K562 (cell line): ENCODE measurements at regions not wholly inside any gene's neighbourhood (a gene's known extent, or its start where the extent isn't known, plus 50 kb on each side); places are given as distances from the start of the nearest gene placed in this dataset.

Experiments
- ATAC-seq: fragments of 200-7000 bp; cut with Tn5 transposase; 3 replicates; pipeline ENCODE4 v1.9.1; 2020; ENCODE audit warnings: moderate library complexity
- BruUV-seq: library from RNA; stranded (reverse); fragments of 400-500 nt; replicated peaks from 2 replicates; lab custom pipeline; 2021; lab: Mats Ljungman, UMichigan
- CTCF ChIA-PET: fragments of 300-600 bp; formaldehyde crosslinking; extraction: SDS; loops from one replicate; lab custom pipeline; 2021; ENCODE audit warnings: low intra/inter-chr PET ratio; lab: Yijun Ruan, JAX
- POLR2A ChIA-PET: fragments of 300-600, 350-650 bp; sonication (Branson Sonifier 250); formaldehyde crosslinking; extraction: SDS; loops from one replicate; lab custom pipeline; 2021; ENCODE audit warnings: antibody characterized with exemption, inconsistent platforms; lab: Yijun Ruan, JAX
- DNase-seq, 4 experiments: peaks; one replicate each; pipeline versions ENCODE4 v3.0.0 to v3.0.0-alpha.2; 2011 to 2018; ENCODE audit warnings: low spot score in 3 of 4, mixed read lengths in 3 of 4; ENCODE audit errors: extremely low read depth in 1 of 4
- FAIRE-seq: peaks from 2 replicates; lab custom pipeline; 2011; peaks lifted over from hg19 to GRCh38; lab: Jason Lieb, UNC
- H2AFZ ChIP-seq: 2 replicates; pipeline ENCODE4 v1.6.0; 2011; ENCODE audit warnings: low read depth, low read length, control low read depth, inconsistent platforms
- H3K27ac ChIP-seq: fragments of 200-600 bp; 3 replicates; pipeline ENCODE4 v1.8.0; 2011; ENCODE audit warnings: low read depth, mild to moderate bottlenecking, control low read depth, inconsistent platforms, low read length, moderate library complexity, mixed read lengths; ENCODE audit errors: extremely low read depth
- H3K27me3 ChIP-seq, 2 experiments: fragments of 300-600 bp in 1 of 2; 2 replicates in 1 of 2; 3 replicates in 1 of 2; pipeline versions ENCODE4 v1.6.0 to v1.8.0; 2011; ENCODE audit warnings: inconsistent platforms in 2 of 2, low read length in 2 of 2, mild to moderate bottlenecking in 1 of 2, mixed read lengths in 1 of 2, moderate library complexity in 1 of 2; ENCODE audit not compliant: control insufficient read depth in 2 of 2, insufficient read depth in 2 of 2
- H3K36me3 ChIP-seq: fragments of 300-600 bp; 3 replicates; pipeline ENCODE4 v1.8.0; 2011; ENCODE audit warnings: mild to moderate bottlenecking, low read length, inconsistent platforms; ENCODE audit not compliant: control insufficient read depth, insufficient read depth
- H3K4me1 ChIP-seq, 2 experiments: fragments of 200-600 bp in 1 of 2; replicated peaks in 1 of 2; 2 replicates in 1 of 2; 3 replicates in 1 of 2; pipeline versions ENCODE4 v1.5.1 to v1.8.0; 2011; ENCODE audit warnings: inconsistent platforms in 2 of 2, low read length in 2 of 2, mild to moderate bottlenecking in 1 of 2, mixed read lengths in 1 of 2, moderate library complexity in 1 of 2; ENCODE audit not compliant: control insufficient read depth in 2 of 2, insufficient read depth in 2 of 2
- H3K4me2 ChIP-seq: 2 replicates; pipeline ENCODE4 v1.6.1; 2011; ENCODE audit warnings: low read length, control low read depth, inconsistent platforms, mixed read lengths; ENCODE audit not compliant: insufficient read depth
- H3K4me3 ChIP-seq: fragments of 200-600 bp; sonication (generic), shearing (Covaris generic); 2 replicates; pipeline ENCODE4 v1.5.1; 2016; ENCODE audit warnings: control low read depth, inconsistent platforms
- H3K79me2 ChIP-seq: fragments of 200-600 bp; 3 replicates; pipeline ENCODE4 v1.8.0; 2011; ENCODE audit warnings: low read length, inconsistent platforms; ENCODE audit not compliant: control insufficient read depth, insufficient read depth
- H3K9ac ChIP-seq, 2 experiments: 2 replicates each; pipeline versions ENCODE4 v1.6.0 to v1.6.1; 2011; ENCODE audit warnings: low read depth in 2 of 2, low read length in 2 of 2, control low read depth in 1 of 2, inconsistent platforms in 1 of 2, mild to moderate bottlenecking in 1 of 2, mixed read lengths in 1 of 2; ENCODE audit not compliant: insufficient read depth in 1 of 2
- H3K9me1 ChIP-seq: one replicate; pipeline ENCODE4 v1.6.0; 2011; ENCODE audit warnings: inconsistent platforms, mild to moderate bottlenecking, low read length, moderate library complexity; ENCODE audit not compliant: control insufficient read depth, insufficient read depth
- H3K9me3 ChIP-seq: replicated peaks from 2 replicates; pipeline ENCODE4 v1.5.1; 2011; ENCODE audit warnings: low read depth, low read length, inconsistent platforms; ENCODE audit not compliant: control insufficient read depth, insufficient read depth
- H4K20me1 ChIP-seq: replicated peaks from 2 replicates; pipeline ENCODE4 v1.6.1; 2011; ENCODE audit warnings: low read length, inconsistent platforms, mixed read lengths; ENCODE audit not compliant: control insufficient read depth, insufficient read depth
- ELF2 ChIP-seq: fragments of 250-450 bp; sonication (Bioruptor Pico); IDR thresholded peaks from 2 replicates; pipeline ENCODE4 v1.5.0; 2021; ENCODE audit warnings: mild to moderate bottlenecking
- NFYB ChIP-seq: IDR thresholded peaks from 2 replicates; pipeline ENCODE4 v1.6.1; 2011; ENCODE audit warnings: mild to moderate bottlenecking, moderate library complexity; ENCODE audit not compliant: insufficient read length; ENCODE audit errors: extremely low read depth
- RFX5 ChIP-seq: IDR thresholded peaks from 2 replicates; pipeline ENCODE4 v1.6.1; 2011; ENCODE audit warnings: low read depth, mild to moderate bottlenecking, improper control_type of control experiment, low read length
- TBP ChIP-seq: optimal IDR thresholded peaks from 2 replicates; pipeline ENCODE3; 2011; ENCODE audit warnings: low read depth, low read length, improper control_type of control experiment
- ZNF217 ChIP-seq: sonication (generic); formaldehyde crosslinking; IDR thresholded peaks from 2 replicates; pipeline ENCODE4 v1.8.0; 2022; ENCODE audit warnings: mild to moderate bottlenecking, missing genetic modification reagents
- WGBS: fragments of 100-300 bp; shearing (Covaris generic); methylation state at CpG from one replicate; pipeline ENCODE4 v1.1.6; 2016; ENCODE audit warnings: low coverage, mixed read lengths; ENCODE audit not compliant: insufficient coverage; ENCODE audit errors: missing lambda C conversion rate; 5-methylcytosine and 5-hydroxymethylcytosine counted together
- in situ Hi-C: fragments of 300-500 bp; cut with MboI; formaldehyde crosslinking; loops from 4 replicates; pipeline ENCODE4 v1.15.0; 2018; ENCODE audit warnings: inconsistent platforms, mixed read lengths
- intact Hi-C: fragments of 100-400 bp; cut with micrococcal nuclease; formaldehyde crosslinking; loops from 2 replicates; pipeline ENCODE4 v1.14.2; 2022
- TF ChIP-seq, protein P1 (sequence below): fragments of 250-450 bp; sonication (Bioruptor Pico); IDR thresholded peaks from 2 replicates; pipeline ENCODE4 v1.5.0; 2020; ENCODE audit warnings: mild to moderate bottlenecking
- TF ChIP-seq, protein P2 (sequence below): fragments of 250-450 bp; sonication (Bioruptor Pico); IDR thresholded peaks from 2 replicates; pipeline ENCODE4 v1.5.0; 2021; ENCODE audit warnings: mild to moderate bottlenecking, borderline replicate concordance
- TF ChIP-seq, protein P3 (sequence below): sonication (generic); formaldehyde crosslinking; IDR thresholded peaks from 2 replicates; pipeline ENCODE4 v1.8.1; 2023; ENCODE audit warnings: mild to moderate bottlenecking, missing genetic modification reagents
- TF ChIP-seq, protein P4 (sequence below): fragments of 450-650 bp; formaldehyde crosslinking; IDR thresholded peaks from 2 replicates; pipeline ENCODE4 v1.4.0; 2020; ENCODE audit warnings: mild to moderate bottlenecking, mixed read lengths

DNA sequence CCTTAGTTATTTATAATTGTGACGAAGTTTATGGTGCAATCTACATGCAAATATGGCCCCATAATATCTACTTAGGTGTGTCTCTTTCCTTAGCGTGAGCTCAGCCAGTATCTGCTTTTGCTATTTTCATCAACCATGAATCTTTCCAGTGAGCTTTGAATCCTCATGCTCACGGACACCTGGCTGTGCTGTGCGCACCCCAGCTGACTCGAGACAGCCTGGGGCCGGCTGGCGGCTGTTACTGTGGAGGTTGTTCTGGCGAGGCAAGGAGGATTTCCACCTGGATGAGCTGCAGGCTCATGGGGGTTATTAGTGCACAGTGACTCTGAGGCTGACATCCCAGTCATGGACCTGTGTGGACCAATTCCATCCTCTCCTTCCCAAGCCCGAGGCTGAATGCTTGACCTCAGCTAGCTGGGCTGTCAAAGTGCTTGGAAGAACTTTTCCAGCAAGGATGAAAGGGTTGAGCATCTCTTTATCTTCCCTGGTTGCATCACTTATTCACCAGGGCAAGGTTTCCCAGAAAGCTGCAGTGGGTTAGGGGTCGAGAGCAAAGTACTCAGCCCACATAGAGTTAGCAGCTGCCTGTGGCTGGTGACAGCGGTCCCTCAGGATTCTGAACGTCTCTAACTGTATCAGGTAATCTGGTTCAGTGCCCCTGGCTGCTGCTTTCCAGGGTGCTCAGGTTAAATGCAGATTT, 141.7 kb downstream of the ARL4C start (continued):
- TF ChIP-seq, protein P1, sequence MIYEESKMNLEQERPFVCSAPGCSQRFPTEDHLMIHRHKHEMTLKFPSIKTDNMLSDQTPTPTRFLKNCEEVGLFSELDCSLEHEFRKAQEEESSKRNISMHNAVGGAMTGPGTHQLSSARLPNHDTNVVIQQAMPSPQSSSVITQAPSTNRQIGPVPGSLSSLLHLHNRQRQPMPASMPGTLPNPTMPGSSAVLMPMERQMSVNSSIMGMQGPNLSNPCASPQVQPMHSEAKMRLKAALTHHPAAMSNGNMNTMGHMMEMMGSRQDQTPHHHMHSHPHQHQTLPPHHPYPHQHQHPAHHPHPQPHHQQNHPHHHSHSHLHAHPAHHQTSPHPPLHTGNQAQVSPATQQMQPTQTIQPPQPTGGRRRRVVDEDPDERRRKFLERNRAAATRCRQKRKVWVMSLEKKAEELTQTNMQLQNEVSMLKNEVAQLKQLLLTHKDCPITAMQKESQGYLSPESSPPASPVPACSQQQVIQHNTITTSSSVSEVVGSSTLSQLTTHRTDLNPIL (CRISPR knock-in tag), result no peak
- TF ChIP-seq TBP, result no peak
- no peak for TF ChIP-seq ELF2 (CRISPR knock-in tag)
- TF ChIP-seq RFX5, result no peak
- TF ChIP-seq ZNF217 (CRISPR knock-in tag), result no peak
- TF ChIP-seq, protein P2, sequence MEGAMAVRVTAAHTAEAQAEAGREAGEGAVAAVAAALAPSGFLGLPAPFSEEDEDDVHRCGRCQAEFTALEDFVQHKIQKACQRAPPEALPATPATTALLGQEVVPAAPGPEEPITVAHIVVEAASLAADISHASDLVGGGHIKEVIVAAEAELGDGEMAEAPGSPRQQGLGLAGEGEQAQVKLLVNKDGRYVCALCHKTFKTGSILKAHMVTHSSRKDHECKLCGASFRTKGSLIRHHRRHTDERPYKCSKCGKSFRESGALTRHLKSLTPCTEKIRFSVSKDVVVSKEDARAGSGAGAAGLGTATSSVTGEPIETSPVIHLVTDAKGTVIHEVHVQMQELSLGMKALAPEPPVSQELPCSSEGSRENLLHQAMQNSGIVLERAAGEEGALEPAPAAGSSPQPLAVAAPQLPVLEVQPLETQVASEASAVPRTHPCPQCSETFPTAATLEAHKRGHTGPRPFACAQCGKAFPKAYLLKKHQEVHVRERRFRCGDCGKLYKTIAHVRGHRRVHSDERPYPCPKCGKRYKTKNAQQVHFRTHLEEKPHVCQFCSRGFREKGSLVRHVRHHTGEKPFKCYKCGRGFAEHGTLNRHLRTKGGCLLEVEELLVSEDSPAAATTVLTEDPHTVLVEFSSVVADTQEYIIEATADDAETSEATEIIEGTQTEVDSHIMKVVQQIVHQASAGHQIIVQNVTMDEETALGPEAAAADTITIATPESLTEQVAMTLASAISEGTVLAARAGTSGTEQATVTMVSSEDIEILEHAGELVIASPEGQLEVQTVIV, result no peak
- TF ChIP-seq NFYB, result no peak

DNA sequence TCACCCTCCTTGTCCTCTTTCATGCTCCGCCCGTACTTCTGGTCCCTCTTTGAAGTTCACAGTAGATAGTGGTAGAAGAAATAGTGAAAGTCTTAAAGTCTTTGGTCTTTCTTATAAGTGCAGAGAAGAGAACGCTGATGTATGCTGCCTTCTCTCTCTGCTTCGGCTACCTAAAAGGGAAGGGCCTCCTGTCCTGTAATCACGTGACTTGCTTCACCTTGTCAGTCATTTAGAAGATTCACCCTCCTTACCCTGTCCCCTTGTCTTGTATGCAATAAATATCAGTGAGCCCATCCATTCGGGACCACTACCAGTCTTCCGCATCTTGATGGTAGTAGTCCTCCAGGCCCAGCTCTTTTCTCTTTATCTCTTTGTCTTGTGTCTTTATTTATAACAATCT, 144.6 kb downstream of the ARL4C start:
- Histone ChIP-seq H3K4me1 (no peaks in the 10 kb centered on the region), H2AFZ (no peak overlapping the region), H3K9me1 (no peaks in the 10 kb centered on the region), H3K36me3 (no peaks in the 10 kb centered on the region), H3K9me3 (no peaks in the 10 kb centered on the region), H3K27me3 (peaks cover 0 to 5% of the 10 kb centered on the region in 2 experiments; a peak in 1 of 5 replicates), H3K9ac (no peak overlapping the region), H3K4me2 (no peak overlapping the region), H3K27ac (no peak overlapping the region), H3K79me2 (no peaks in the 10 kb centered on the region), H3K4me3 (no peak overlapping the region), H4K20me1 (no peaks in the 10 kb centered on the region)
- ATAC-seq (no peak), DNase-seq (no peak), FAIRE-seq (no peak)
- intact Hi-C loops (no loop called here), in situ Hi-C loops (no loop called here)
- POLR2A ChIA-PET, result no interaction called here
- TF ChIP-seq TBP, result no peak
- TF ChIP-seq, protein P3, sequence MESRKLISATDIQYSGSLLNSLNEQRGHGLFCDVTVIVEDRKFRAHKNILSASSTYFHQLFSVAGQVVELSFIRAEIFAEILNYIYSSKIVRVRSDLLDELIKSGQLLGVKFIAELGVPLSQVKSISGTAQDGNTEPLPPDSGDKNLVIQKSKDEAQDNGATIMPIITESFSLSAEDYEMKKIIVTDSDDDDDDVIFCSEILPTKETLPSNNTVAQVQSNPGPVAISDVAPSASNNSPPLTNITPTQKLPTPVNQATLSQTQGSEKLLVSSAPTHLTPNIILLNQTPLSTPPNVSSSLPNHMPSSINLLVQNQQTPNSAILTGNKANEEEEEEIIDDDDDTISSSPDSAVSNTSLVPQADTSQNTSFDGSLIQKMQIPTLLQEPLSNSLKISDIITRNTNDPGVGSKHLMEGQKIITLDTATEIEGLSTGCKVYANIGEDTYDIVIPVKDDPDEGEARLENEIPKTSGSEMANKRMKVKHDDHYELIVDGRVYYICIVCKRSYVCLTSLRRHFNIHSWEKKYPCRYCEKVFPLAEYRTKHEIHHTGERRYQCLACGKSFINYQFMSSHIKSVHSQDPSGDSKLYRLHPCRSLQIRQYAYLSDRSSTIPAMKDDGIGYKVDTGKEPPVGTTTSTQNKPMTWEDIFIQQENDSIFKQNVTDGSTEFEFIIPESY, result no peak
- TF ChIP-seq, protein P4, sequence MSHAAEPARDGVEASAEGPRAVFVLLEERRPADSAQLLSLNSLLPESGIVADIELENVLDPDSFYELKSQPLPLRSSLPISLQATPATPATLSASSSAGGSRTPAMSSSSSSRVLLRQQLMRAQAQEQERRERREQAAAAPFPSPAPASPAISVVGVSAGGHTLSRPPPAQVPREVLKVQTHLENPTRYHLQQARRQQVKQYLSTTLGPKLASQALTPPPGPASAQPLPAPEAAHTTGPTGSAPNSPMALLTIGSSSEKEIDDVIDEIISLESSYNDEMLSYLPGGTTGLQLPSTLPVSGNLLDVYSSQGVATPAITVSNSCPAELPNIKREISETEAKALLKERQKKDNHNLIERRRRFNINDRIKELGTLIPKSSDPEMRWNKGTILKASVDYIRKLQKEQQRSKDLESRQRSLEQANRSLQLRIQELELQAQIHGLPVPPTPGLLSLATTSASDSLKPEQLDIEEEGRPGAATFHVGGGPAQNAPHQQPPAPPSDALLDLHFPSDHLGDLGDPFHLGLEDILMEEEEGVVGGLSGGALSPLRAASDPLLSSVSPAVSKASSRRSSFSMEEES (CRISPR knock-in tag), result peak; percentile 61
- 9% methylated on average over 6 of the region's 7 CpGs for WGBS
- no TSS peak for BruUV-seq
- CTCF ChIA-PET, result no interaction called here
